Stimulated activated CD4-positive, alpha-beta T cell treated with anti-CD3 and anti-CD28 coated beads, Interleukin-15, amount 100 ng/mL, for 24 hours (primary cell): ENCODE measurements at regions not wholly inside any gene's neighbourhood (a gene's known extent, or its start where the extent isn't known, plus 50 kb on each side); places are given as distances from the start of the nearest gene placed in this dataset.
A peak's percentile ranks its signal among the peaks of the same experiment; 100 is the strongest.
"Not testable (repeated sequence)": the region's sequence is repeated elsewhere in the genome, so short reads cannot be mapped to it uniquely, and the experiment has no call there.

ENCODE experiments used
- DNase-seq: peaks from one replicate; pipeline ENCODE4 v3.0.0-alpha.2; 2020

DNA sequence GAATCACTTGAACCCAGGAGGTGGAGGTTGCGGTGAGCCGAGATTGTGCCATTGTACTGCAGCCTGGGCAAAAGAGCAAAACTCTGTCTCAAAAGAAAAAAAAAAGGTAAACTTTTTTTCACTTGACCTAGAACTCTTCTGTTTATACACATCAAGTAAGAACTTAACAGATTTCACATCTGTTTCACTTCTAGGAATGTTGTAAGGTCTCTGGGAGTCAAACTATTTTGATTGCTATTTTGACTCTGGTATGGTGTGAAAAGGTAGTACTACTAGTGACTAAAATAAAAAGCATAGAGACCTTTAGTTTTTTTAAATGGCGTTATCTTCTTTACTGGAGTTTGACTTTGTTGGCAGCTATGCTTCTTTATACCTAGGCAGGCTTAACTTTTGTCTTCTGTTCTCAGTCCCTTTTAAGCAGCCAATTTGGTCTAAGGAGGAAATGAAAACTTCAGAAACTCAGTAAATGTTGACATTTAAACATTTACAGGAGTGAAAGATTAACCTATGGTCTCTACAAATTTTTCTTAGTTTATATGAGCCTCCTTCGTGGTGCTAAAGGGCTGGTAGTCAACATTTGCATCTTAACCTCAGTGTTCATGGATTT, 84.7 kb downstream of the METTL2B start:
- DNase-seq = not testable (repeated sequence)

GRCh38 chr7:128562795-128563194, 86.2 kb downstream of the METTL2B start:
- not testable (repeated sequence) for DNase-seq

DNA sequence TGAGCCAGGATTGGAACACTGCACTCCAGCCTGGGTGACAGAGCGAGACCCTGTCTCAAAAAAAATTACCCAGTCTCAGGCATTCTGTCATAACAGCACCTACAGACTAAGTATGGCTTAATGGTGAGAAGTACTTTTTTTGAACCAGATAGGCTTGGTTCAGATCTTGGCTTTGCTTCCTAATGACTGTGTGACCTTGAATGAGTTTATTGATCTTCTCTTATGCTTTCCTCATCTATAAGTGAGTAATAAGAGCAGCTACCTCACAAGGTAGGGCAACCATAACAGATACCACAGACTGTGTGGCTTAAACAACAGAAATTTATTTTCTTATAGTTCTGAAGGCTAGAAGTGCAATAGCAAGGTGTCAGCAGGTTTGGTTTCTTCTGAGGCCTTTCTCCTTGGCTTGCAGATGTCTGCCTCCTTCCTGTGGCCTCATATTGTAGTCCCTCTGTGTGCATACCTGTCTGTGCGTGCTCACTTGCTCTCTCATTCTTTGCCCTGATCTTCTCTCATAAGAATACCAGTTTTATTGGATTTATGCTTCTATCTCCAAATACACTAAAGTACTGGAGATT, 87.7 kb downstream of the METTL2B start:
- not testable (repeated sequence) for DNase-seq

DNA sequence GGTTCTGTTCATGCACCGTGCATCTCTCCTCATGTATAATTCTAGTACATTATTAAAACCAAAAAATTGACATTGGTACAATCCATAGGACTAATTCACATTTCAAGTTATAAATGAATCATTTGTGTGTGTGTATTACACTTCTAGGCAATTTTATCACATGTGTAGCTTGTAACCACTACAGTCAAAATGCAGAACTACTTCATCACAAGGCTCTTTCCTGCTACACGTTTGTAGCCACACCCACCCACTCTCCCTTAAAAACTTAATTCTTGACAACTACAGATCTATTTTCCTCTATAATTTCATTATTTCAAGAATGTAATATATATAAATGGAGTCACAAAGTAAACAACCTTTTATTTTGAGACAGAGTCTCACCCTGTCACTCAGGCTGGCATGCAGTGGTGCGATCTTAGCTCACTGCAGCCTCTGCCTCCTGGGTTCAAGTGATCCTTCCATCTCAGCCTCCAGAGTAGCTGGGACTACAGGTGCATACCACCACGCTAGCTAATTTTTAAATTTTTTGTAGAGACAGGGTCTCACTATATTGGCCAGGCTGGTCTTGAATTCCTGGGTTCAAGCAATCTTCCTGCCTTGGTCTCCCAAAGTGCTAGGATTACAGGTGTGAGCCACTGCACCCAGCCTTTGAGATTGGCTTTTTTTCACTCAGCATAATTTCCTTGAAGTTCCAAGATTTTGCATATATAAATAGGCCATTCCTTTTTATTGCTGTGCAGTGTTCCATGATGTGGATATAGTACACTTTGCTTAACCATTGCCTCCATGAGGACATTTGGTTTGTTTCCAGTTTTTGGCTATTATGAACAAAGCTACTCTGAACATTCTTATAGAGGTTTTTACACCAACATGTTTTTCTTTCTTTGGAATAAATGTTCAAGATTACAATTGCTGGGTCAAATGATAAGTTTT, 88.7 kb downstream of the METTL2B start:
- not testable (repeated sequence) for DNase-seq

DNA sequence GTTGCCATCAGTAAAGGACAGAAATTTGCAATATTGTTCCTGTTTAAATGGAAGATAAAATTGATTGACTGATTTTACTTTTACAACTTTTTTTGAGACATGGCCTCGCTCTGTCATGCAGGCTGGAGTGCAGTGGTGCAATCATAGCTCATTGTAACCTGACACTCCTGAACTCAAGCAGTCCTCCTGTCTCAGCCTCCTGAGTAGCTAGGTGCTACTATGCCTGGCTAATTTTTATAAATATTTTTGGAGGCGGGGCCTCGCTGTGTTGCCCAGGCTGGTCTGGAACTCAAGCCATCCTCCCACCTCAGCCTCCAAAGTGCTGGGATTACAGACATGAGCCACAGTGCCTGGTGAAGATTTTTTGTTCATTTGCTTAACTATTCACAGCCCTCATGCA, 96.8 kb upstream of the GARIN1A start:
- DNase-seq = not testable (repeated sequence)

DNA sequence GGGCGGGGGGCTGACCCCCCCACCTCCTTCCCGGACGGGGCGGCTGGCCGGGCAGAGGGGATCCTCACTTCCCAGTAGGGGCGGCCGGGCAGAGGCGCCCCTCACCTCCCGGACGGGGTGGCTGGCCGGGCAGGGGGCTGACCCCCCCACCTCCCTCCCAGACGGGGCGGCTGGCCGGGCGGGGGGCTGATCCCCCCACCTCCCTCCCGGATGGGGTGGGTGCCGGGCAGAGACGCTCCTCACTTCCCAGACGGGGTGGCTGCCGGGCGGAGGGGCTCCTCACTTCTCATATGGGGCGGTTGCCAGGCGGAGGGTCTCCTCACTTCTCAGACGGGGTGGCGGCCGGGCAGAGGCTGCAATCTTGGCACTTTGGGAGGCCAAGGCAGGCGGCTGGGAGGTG, 95.1 kb upstream of the GARIN1A start:
- not testable (repeated sequence) for DNase-seq

DNA sequence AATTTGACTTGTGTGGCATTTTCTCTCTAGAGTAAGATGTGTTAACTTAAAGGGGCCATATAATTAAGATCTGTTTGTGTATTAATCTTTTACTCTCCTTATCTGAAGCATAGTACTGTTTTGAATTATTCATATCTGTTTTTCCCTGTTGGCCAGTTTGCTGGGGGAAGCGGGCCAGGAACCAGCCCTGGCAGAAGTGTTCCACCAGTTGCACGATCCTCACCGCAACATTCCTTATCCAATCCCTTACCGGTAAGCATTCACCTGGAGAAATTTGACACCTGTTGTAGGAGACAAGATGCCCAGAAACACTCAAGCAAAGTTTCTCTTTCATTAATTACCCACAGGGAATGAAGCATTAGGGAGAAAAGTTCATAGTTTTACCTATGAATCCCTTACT, 92.2 kb upstream of the GARIN1A start:
- DNase-seq = not testable (repeated sequence)

GRCh38 chr7:128581100-128581499, 91.0 kb upstream of the GARIN1A start:
- DNase-seq = not testable (repeated sequence)

DNA sequence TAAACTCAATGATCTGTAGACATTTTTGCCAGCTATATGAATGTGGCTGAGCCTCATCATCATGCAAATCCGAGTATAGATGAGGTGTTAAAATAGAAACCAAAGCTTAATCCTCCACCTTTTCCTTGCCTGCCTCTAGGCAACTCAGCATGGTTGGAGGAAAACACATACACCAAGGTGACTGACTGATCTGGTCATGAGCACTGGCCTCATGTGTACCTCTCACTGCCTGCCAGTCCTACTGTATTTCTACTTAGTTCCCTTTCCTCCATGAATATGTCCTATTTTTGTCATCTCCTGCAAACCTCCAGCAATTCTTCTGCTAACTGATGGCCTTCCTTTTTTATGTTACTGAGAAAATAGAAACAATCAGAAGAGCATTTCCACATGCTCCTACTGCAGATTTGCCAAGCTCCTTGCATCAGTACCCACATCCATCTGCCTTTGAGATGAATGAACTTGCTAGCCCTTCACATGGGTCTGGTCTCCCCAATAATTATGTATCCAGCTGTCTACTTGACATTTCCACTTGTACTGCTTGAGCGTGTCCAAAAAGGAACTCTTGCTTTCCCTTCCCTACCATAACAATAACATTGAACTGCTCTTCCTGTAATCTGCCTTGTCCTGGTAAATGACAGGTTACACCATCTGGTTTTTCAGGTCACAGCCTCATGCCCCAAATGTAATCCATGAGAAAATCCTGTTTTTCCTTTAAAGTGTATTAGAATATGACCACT, 90.1 kb upstream of the GARIN1A start:
- not testable (repeated sequence) for DNase-seq

- DNase-seq = not testable (repeated sequence)
Measured at GRCh38 chr7:128586715-128587114, 85.4 kb upstream of the GARIN1A start.

GRCh38 chr7:128591705-128592104, 80.4 kb upstream of the GARIN1A start:
- no peak for DNase-seq

- not testable (repeated sequence) for DNase-seq
Measured at GRCh38 chr7:128592209-128592608, 79.9 kb upstream of the GARIN1A start.

DNA sequence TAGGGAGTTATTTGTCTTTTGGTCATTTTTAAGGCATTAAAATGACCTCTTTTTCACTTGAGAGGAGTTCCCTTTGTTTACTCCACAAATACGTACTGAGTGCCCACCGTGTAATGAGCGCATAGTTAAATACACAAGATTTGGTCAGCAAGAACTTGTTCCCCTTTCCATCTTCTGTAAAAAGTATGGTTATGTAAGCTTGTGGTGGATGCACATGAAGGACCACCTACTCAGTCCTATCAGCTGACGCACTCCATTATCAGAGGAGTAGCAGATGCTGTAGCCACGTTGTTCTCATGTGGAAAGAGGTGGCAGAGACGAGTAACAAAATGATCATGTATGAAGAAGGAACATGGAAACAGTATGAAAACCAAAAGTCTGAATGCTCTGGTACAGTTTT, 78.0 kb upstream of the GARIN1A start:
- not testable (repeated sequence) for DNase-seq

- not testable (repeated sequence) for DNase-seq
Measured at GRCh38 chr7:128596336-128597128, 75.6 kb upstream of the GARIN1A start.

- DNase-seq = not testable (repeated sequence)
Measured at GRCh38 chr7:128598946-128599345, 73.1 kb upstream of the GARIN1A start.

- DNase-seq = peak; percentile 31
Measured at GRCh38 chr7:128608678-128609421, 63.2 kb upstream of the GARIN1A start.

GRCh38 chr7:128613366-128613765, 58.7 kb upstream of the GARIN1A start:
- DNase-seq = not testable (repeated sequence)

DNA sequence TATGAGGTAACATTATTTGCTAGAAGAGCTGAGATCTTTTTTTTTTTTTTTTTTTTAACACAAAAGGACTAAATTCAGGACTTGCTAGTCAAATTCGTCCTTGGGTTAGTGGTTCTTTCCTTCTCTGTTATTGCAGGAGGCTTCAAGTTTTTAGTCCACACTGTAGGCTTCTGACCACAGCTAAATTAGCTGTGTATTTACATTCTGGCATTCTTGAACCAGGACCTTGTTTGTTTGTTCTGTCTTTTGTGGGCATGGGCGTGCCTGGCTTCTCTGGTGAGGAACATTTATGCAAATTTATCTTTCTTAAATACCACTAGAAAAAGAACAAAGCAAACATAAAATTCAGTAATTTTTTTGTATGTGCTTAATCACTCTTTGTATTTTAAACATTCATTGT, 57.3 kb upstream of the GARIN1A start:
- not testable (repeated sequence) for DNase-seq

DNA sequence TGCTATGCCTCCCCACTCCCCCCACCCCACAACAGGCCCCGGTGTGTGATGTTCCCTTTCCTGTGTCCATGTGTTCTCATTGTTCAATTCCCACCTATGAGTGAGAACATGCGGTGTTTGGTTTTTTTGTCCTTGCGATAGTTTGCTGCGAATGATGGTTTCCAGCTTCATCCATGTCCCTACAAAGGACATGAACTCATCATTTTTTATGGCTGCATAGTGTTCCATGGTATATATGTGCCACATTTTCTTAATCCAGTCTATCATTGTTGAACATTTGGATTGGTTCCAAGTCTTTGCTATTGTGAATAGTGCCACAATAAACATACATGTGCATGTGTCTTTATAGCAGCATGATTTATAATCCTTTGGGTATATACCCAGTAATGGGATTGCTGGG, 55.3 kb upstream of the GARIN1A start:
- DNase-seq = not testable (repeated sequence)
